Endodermal cell (in vitro differentiated cells): ENCODE measurements at regions not wholly inside any gene's neighbourhood (a gene's known extent, or its start where the extent isn't known, plus 50 kb on each side); places are given as distances from the start of the nearest gene placed in this dataset.

Experiments used
- DNase-seq: peaks from one replicate; pipeline ENCODE4 v3.0.0-alpha.2; 2017
- H3K27ac ChIP-seq: 2 replicates; pipeline ENCODE4 v1.5.1; 2013; ENCODE audit warnings: mild to moderate bottlenecking, low read depth, low read length, moderate library complexity
- H3K27me3 ChIP-seq: 2 replicates; pipeline ENCODE4 v1.6.1; 2013; ENCODE audit warnings: mild to moderate bottlenecking, low read length, moderate library complexity; ENCODE audit not compliant: insufficient read depth, control insufficient read depth, poor library complexity, severe bottlenecking
- H3K36me3 ChIP-seq: 2 replicates; pipeline ENCODE4 v1.7.0; 2013; ENCODE audit warnings: mild to moderate bottlenecking, low read length, moderate library complexity; ENCODE audit not compliant: control insufficient read depth, insufficient read depth
- H3K4me1 ChIP-seq: one replicate; pipeline ENCODE4 v1.7.0; 2013; ENCODE audit warnings: low read length; ENCODE audit not compliant: control insufficient read depth, insufficient read depth
- H3K4me3 ChIP-seq: 2 replicates; pipeline ENCODE4 v1.5.1; 2013; ENCODE audit warnings: mild to moderate bottlenecking, low read length, moderate library complexity
- H3K9ac ChIP-seq: 2 replicates; pipeline ENCODE4 v1.6.1; 2013; ENCODE audit warnings: mild to moderate bottlenecking, low read length, moderate library complexity; ENCODE audit not compliant: poor library complexity, severe bottlenecking; ENCODE audit errors: extremely low read depth
- H3K9me3 ChIP-seq: 2 replicates; pipeline ENCODE4 v1.6.1; 2013; ENCODE audit warnings: mild to moderate bottlenecking, low read length, moderate library complexity; ENCODE audit not compliant: control insufficient read depth
- H3K27ac Mint-ChIP-seq: 2 replicates; pipeline ENCODE4 v1.8.0; 2020; ENCODE audit warnings: mixed read lengths
- H3K27me3 Mint-ChIP-seq: 2 replicates; pipeline ENCODE4 v1.8.0; 2021; ENCODE audit warnings: mild to moderate bottlenecking, mixed read lengths; ENCODE audit not compliant: insufficient read depth
- H3K36me3 Mint-ChIP-seq: 2 replicates; pipeline ENCODE4 v1.8.0; 2020; ENCODE audit warnings: low read depth, mixed read lengths
- H3K4me1 Mint-ChIP-seq: 2 replicates; pipeline ENCODE4 v1.8.0; 2020; ENCODE audit warnings: mixed read lengths
- H3K4me3 Mint-ChIP-seq: 2 replicates; pipeline ENCODE4 v1.8.0; 2020; ENCODE audit warnings: mild to moderate bottlenecking, moderate library complexity, mixed read lengths
- H3K9me3 Mint-ChIP-seq: 2 replicates; pipeline ENCODE4 v1.8.0; 2020; ENCODE audit warnings: mild to moderate bottlenecking, mixed read lengths
- WGBS, 2 experiments: methylation state at CpG; one replicate each; pipeline versions ENCODE4 v1.1.5 to v1.1.7; 2013; ENCODE audit warnings: missing lambda C conversion rate in 2 of 2, mixed read lengths in 1 of 2; ENCODE audit not compliant: insufficient coverage in 1 of 2, insufficient read length in 1 of 2; 5-methylcytosine and 5-hydroxymethylcytosine counted together
- TF ChIP-seq, protein P1 (sequence below): fragments of 200-600 bp; sonication (generic); conservative IDR thresholded peaks from 2 replicates; pipeline ENCODE4 v1.5.0; 2021; ENCODE audit warnings: antibody characterized with exemption, mild to moderate bottlenecking

DNA sequence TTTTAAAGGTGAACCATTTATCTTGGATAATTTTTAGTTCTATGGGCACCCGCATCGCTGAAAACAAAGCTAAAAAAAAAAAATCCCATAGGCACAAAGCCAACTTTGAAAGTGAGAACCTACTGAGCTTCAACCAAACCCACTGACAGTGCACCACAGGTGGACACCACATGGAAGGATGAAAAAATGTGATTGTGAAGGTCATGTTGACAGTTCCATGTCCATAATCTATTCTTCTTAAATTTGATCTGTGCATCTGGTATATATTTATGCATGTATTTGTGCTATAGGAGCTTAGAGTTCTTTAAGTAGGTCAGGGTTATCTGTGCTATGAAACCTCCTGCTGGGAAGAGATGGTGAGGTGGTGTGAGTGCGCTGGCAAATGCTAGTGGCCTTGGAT is 374.3 kb downstream of the SPRY1 start:
- TF ChIP-seq, protein P1, sequence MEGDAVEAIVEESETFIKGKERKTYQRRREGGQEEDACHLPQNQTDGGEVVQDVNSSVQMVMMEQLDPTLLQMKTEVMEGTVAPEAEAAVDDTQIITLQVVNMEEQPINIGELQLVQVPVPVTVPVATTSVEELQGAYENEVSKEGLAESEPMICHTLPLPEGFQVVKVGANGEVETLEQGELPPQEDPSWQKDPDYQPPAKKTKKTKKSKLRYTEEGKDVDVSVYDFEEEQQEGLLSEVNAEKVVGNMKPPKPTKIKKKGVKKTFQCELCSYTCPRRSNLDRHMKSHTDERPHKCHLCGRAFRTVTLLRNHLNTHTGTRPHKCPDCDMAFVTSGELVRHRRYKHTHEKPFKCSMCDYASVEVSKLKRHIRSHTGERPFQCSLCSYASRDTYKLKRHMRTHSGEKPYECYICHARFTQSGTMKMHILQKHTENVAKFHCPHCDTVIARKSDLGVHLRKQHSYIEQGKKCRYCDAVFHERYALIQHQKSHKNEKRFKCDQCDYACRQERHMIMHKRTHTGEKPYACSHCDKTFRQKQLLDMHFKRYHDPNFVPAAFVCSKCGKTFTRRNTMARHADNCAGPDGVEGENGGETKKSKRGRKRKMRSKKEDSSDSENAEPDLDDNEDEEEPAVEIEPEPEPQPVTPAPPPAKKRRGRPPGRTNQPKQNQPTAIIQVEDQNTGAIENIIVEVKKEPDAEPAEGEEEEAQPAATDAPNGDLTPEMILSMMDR: no peak
- Mint-ChIP-seq H3K27me3 (no peaks in the 10 kb centered on the region), H3K27ac (no peak overlapping the region), H3K36me3 (no peaks in the 10 kb centered on the region), H3K4me1 (no peaks in the 10 kb centered on the region), H3K4me3 (no peak overlapping the region), H3K9me3 (no peaks in the 10 kb centered on the region)
- H3K9ac ChIP-seq: no peak overlapping the region
- WGBS, 2 experiments: 92% methylated on average over 3 of the region's 3 CpGs; no CpG with 5 or more reads in 1 of the 2 experiments
- H3K9me3 ChIP-seq: no peaks in the 10 kb centered on the region
- no peak overlapping the region for H3K27ac ChIP-seq
- no peak for DNase-seq
- H3K4me3 ChIP-seq: no peak overlapping the region
- no peaks in the 10 kb centered on the region for H3K4me1 ChIP-seq
- H3K36me3 ChIP-seq: no peaks in the 10 kb centered on the region
- H3K27me3 ChIP-seq: no peaks in the 10 kb centered on the region

DNA sequence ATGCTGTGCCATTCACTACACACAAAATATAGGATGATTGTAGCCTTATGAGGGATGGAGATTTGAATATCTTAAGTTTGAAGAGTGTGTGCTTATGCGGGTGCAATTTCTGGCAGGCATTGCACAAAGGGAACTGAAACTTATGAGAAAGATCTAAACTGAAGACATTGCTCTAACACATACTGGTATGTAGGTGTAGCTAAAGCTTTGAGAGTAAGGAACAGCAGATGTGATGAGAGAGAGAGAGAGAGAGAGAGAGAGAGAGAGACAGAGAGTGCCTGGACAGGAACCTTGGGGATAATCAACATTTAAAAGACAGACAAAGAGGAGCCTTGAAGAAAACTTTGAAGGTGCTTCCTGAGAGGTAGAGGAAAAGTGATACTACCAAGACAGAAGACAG is 379.7 kb downstream of the SPRY1 start:
- Histone ChIP-seq H3K4me1 (no peaks in the 10 kb centered on the region), H3K9ac (no peak overlapping the region), H3K4me3 (no peak overlapping the region), H3K9me3 (no peaks in the 10 kb centered on the region), H3K27me3 (no peaks in the 10 kb centered on the region), H3K36me3 (no peaks in the 10 kb centered on the region), H3K27ac (no peak overlapping the region)
- TF ChIP-seq, protein P1: no peak
- H3K27ac Mint-ChIP-seq: no peak overlapping the region
- H3K9me3 Mint-ChIP-seq: peaks cover 5% of the 10 kb centered on the region
- no peak overlapping the region for H3K4me3 Mint-ChIP-seq
- H3K27me3 Mint-ChIP-seq: no peaks in the 10 kb centered on the region
- no peaks in the 10 kb centered on the region for H3K4me1 Mint-ChIP-seq
- no peaks in the 10 kb centered on the region for H3K36me3 Mint-ChIP-seq
- no peak for DNase-seq
- 83 to 96% methylated on average over 1 of the region's 1 CpG for WGBS, 2 experiments

DNA sequence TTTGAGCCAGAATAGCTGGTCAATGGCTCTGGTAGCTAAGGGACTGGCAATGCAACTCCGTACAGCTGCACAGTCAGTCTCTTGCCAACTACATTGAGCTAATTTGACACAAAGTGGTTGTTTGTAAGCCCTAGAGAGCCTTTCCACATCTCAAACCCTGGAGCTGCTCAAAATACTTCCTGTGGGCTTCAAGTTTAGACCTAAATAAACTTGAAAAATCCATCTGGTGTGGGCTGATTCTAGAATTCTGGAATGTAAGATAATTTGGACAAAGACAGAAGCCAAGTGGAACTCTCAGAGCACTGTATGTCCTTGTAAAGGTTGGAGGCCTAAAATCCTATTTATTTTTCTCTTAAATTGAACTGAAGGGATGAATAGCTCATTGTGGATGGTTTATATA is 380.8 kb downstream of the SPRY1 start:
- Mint-ChIP-seq H3K4me3 (no peak overlapping the region), H3K27ac (no peak overlapping the region), H3K9me3 (peaks cover 5% of the 10 kb centered on the region), H3K4me1 (peaks cover 4% of the 10 kb centered on the region), H3K36me3 (no peaks in the 10 kb centered on the region), H3K27me3 (no peaks in the 10 kb centered on the region)
- Histone ChIP-seq H3K4me3 (no peak overlapping the region), H3K27ac (no peak overlapping the region), H3K9me3 (no peaks in the 10 kb centered on the region), H3K4me1 (no peaks in the 10 kb centered on the region), H3K36me3 (no peaks in the 10 kb centered on the region), H3K9ac (no peak overlapping the region), H3K27me3 (no peaks in the 10 kb centered on the region)
- WGBS, 2 experiments: 75 to 93% methylated on average over 1 of the region's 1 CpG
- TF ChIP-seq, protein P1: no peak
- DNase-seq: no peak
